ENCODE measurements at regions not wholly inside any gene's neighbourhood (a gene's known extent, or its start where the extent isn't known, plus 50 kb on each side); places are given as distances from the start of the nearest gene placed in this dataset.

- 0% methylated on average over 1 of the region's 2 CpGs for WGBS
- Histone ChIP-seq H3K4me1 (ENCODE audit: control insufficient read depth, insufficient read depth, low read depth, low read length) (no peaks in the 10 kb centered on the region), H3K79me1 (replicated peaks; ENCODE audit: low read length, poor library complexity, severe bottlenecking) (no peaks in the 10 kb centered on the region), H2BK15ac (ENCODE audit: low read depth, poor library complexity, severe bottlenecking) (no peak overlapping the region), H2BK12ac (ENCODE audit: low read length in 2 of 2) (no peak overlapping the region), H3K27ac (ENCODE audit: low read length, poor library complexity, severe bottlenecking) (no peak overlapping the region), H3K9me3 (ENCODE audit: control insufficient read depth, low read length) (no peaks in the 10 kb centered on the region), H3K4me3 (ENCODE audit: insufficient read depth in 1 of 2, low read depth in 1 of 2, low read length in 2 of 2) (no peak overlapping the region), H3K4me2 (ENCODE audit: low read length, poor library complexity, severe bottlenecking) (no peak overlapping the region), H3K36me3 (ENCODE audit: control insufficient read depth in 1 of 2, insufficient read depth in 2 of 2, low read depth in 1 of 2, low read length in 2 of 2) (no peaks in the 10 kb centered on the region), H4K91ac (ENCODE audit: low read length) (no peak overlapping the region), H3K14ac (ENCODE audit: low read length in 2 of 2) (no peak overlapping the region), H3K23ac (ENCODE audit: low read length in 2 of 2) (no peak overlapping the region), H4K8ac (ENCODE audit: low read length) (no peak overlapping the region), H3K4ac (ENCODE audit: low read depth in 1 of 2, low read length in 2 of 2) (no peak overlapping the region), H3K9ac (ENCODE audit: low read length) (no peak overlapping the region), H2AFZ (ENCODE audit: low read depth, low read length) (no peak overlapping the region), H3K18ac (ENCODE audit: low read depth in 1 of 2, low read length in 2 of 2) (no peak overlapping the region), H3K27me3 (ENCODE audit: control insufficient read depth in 1 of 2, insufficient read depth in 1 of 2, low read length in 2 of 2) (no peaks in the 10 kb centered on the region), H2BK5ac (ENCODE audit: low read depth, low read length, poor library complexity, severe bottlenecking) (no peak overlapping the region), H2BK120ac (ENCODE audit: low read depth, low read length) (no peak overlapping the region), H2AK5ac (ENCODE audit: low read length, severe bottlenecking) (no peak overlapping the region)
- no peak for DNase-seq
Observed at GRCh38 chrY:8035653-8036052, 1124.1 kb upstream of the AMELY start.

- no peaks in the 10 kb centered on the region for H3K4me1 ChIP-seq (ENCODE audit: control insufficient read depth, insufficient read depth, low read depth, low read length)
- H3K27me3 ChIP-seq (ENCODE audit: control insufficient read depth in 1 of 2, insufficient read depth in 1 of 2, low read length in 2 of 2): no peaks in the 10 kb centered on the region
- H2BK5ac ChIP-seq (ENCODE audit: low read depth, low read length, poor library complexity, severe bottlenecking): no peak overlapping the region
- H3K36me3 ChIP-seq (ENCODE audit: control insufficient read depth in 1 of 2, insufficient read depth in 2 of 2, low read depth in 1 of 2, low read length in 2 of 2): no peaks in the 10 kb centered on the region
- no peak overlapping the region for H3K14ac ChIP-seq (ENCODE audit: low read length in 2 of 2)
- no peak overlapping the region for H4K8ac ChIP-seq (ENCODE audit: low read length)
- H3K4me2 ChIP-seq (ENCODE audit: low read length, poor library complexity, severe bottlenecking): no peak overlapping the region
- H3K79me1 ChIP-seq (replicated peaks; ENCODE audit: low read length, poor library complexity, severe bottlenecking): no peaks in the 10 kb centered on the region
- no peak overlapping the region for H3K23ac ChIP-seq (ENCODE audit: low read length in 2 of 2)
- no peak overlapping the region for H3K27ac ChIP-seq (ENCODE audit: low read length, poor library complexity, severe bottlenecking)
- no peak overlapping the region for H3K9ac ChIP-seq (ENCODE audit: low read length)
- no peak overlapping the region for H2AK5ac ChIP-seq (ENCODE audit: low read length, severe bottlenecking)
- no peak overlapping the region for H2BK120ac ChIP-seq (ENCODE audit: low read depth, low read length)
- no peak overlapping the region for H3K18ac ChIP-seq (ENCODE audit: low read depth in 1 of 2, low read length in 2 of 2)
- no peak overlapping the region for H2BK15ac ChIP-seq (ENCODE audit: low read depth, poor library complexity, severe bottlenecking)
- DNase-seq: no peak
- H3K9me3 ChIP-seq (ENCODE audit: control insufficient read depth, low read length): no peaks in the 10 kb centered on the region
- WGBS: 25% methylated on average over 2 of the region's 2 CpGs
- no peak overlapping the region for H3K4ac ChIP-seq (ENCODE audit: low read depth in 1 of 2, low read length in 2 of 2)
- H4K91ac ChIP-seq (ENCODE audit: low read length): no peak overlapping the region
- no peak overlapping the region for H3K4me3 ChIP-seq (ENCODE audit: insufficient read depth in 1 of 2, low read depth in 1 of 2, low read length in 2 of 2)
- H2BK12ac ChIP-seq (ENCODE audit: low read length in 2 of 2): no peak overlapping the region
- H2AFZ ChIP-seq (ENCODE audit: low read depth, low read length): no peak overlapping the region
Observed at GRCh38 chrY:8034673-8035072, 1123.1 kb upstream of the AMELY start.

GRCh38 chrY:8033200-8033599, 1121.6 kb upstream of the AMELY start:
- Histone ChIP-seq H2BK120ac (ENCODE audit: low read depth, low read length) (no peak overlapping the region), H3K4me2 (ENCODE audit: low read length, poor library complexity, severe bottlenecking) (no peak overlapping the region), H3K23ac (ENCODE audit: low read length in 2 of 2) (no peak overlapping the region), H3K27me3 (ENCODE audit: control insufficient read depth in 1 of 2, insufficient read depth in 1 of 2, low read length in 2 of 2) (no peaks in the 10 kb centered on the region), H3K4me3 (ENCODE audit: insufficient read depth in 1 of 2, low read depth in 1 of 2, low read length in 2 of 2) (no peak overlapping the region), H2BK5ac (ENCODE audit: low read depth, low read length, poor library complexity, severe bottlenecking) (no peak overlapping the region), H3K36me3 (ENCODE audit: control insufficient read depth in 1 of 2, insufficient read depth in 2 of 2, low read depth in 1 of 2, low read length in 2 of 2) (no peaks in the 10 kb centered on the region), H2AFZ (ENCODE audit: low read depth, low read length) (no peak overlapping the region), H2BK15ac (ENCODE audit: low read depth, poor library complexity, severe bottlenecking) (no peak overlapping the region), H3K27ac (ENCODE audit: low read length, poor library complexity, severe bottlenecking) (no peak overlapping the region), H3K79me1 (replicated peaks; ENCODE audit: low read length, poor library complexity, severe bottlenecking) (no peaks in the 10 kb centered on the region), H3K9ac (ENCODE audit: low read length) (no peak overlapping the region), H3K4me1 (ENCODE audit: control insufficient read depth, insufficient read depth, low read depth, low read length) (no peaks in the 10 kb centered on the region), H2BK12ac (ENCODE audit: low read length in 2 of 2) (no peak overlapping the region), H4K8ac (ENCODE audit: low read length) (no peak overlapping the region), H3K4ac (ENCODE audit: low read depth in 1 of 2, low read length in 2 of 2) (no peak overlapping the region), H3K18ac (ENCODE audit: low read depth in 1 of 2, low read length in 2 of 2) (no peak overlapping the region), H3K9me3 (ENCODE audit: control insufficient read depth, low read length) (no peaks in the 10 kb centered on the region), H2AK5ac (ENCODE audit: low read length, severe bottlenecking) (no peak overlapping the region), H3K14ac (ENCODE audit: low read length in 2 of 2) (no peak overlapping the region), H4K91ac (ENCODE audit: low read length) (no peak overlapping the region)
- WGBS: 63% methylated on average over 1 of the region's 2 CpGs
- no peak for DNase-seq

DNA sequence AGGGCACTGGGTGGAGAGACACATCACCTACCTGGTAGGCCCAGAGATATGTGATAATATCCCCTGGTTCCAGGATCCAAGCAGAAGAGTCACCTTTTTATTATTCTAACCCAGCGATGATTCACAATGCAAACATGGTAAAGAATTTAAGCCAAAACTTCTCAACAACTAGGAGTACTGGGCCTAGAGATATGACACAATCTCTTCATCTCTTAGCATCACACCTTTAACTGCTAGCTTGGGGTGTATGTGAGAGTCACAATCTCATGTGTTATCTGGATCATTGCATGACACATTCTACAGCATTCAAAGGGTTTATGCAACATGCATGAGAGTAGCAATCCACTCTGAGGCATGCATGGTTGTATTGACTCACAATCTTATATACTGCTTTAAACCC, 1109.0 kb upstream of the AMELY start:
- Histone ChIP-seq H2BK5ac (ENCODE audit: low read depth, low read length, poor library complexity, severe bottlenecking) (no peak overlapping the region), H3K36me3 (ENCODE audit: control insufficient read depth in 1 of 2, insufficient read depth in 2 of 2, low read depth in 1 of 2, low read length in 2 of 2) (no peaks in the 10 kb centered on the region), H2BK15ac (ENCODE audit: low read depth, poor library complexity, severe bottlenecking) (no peak overlapping the region), H2BK120ac (ENCODE audit: low read depth, low read length) (no peak overlapping the region), H2AFZ (ENCODE audit: low read depth, low read length) (no peak overlapping the region), H3K27ac (ENCODE audit: low read length, poor library complexity, severe bottlenecking) (no peak overlapping the region), H3K9ac (ENCODE audit: low read length) (no peak overlapping the region), H3K18ac (ENCODE audit: low read depth in 1 of 2, low read length in 2 of 2) (no peak overlapping the region), H3K27me3 (ENCODE audit: control insufficient read depth in 1 of 2, insufficient read depth in 1 of 2, low read length in 2 of 2) (no peaks in the 10 kb centered on the region), H3K4me1 (ENCODE audit: control insufficient read depth, insufficient read depth, low read depth, low read length) (no peaks in the 10 kb centered on the region), H2BK12ac (ENCODE audit: low read length in 2 of 2) (no peak overlapping the region), H4K8ac (ENCODE audit: low read length) (no peak overlapping the region), H3K4ac (ENCODE audit: low read depth in 1 of 2, low read length in 2 of 2) (no peak overlapping the region), H3K79me1 (replicated peaks; ENCODE audit: low read length, poor library complexity, severe bottlenecking) (no peaks in the 10 kb centered on the region), H3K9me3 (ENCODE audit: control insufficient read depth, low read length) (no peaks in the 10 kb centered on the region), H3K23ac (ENCODE audit: low read length in 2 of 2) (no peak overlapping the region), H3K4me2 (ENCODE audit: low read length, poor library complexity, severe bottlenecking) (no peak overlapping the region), H2AK5ac (ENCODE audit: low read length, severe bottlenecking) (no peak overlapping the region), H4K91ac (ENCODE audit: low read length) (no peak overlapping the region), H3K4me3 (ENCODE audit: insufficient read depth in 1 of 2, low read depth in 1 of 2, low read length in 2 of 2) (no peak overlapping the region), H3K14ac (ENCODE audit: low read length in 2 of 2) (no peak overlapping the region)
- WGBS: no CpG with 5 or more reads among the region's 1 CpG
- DNase-seq: no peak
